A673 (cell line): ENCODE measurements at regions not wholly inside any gene's neighbourhood (a gene's known extent, or its start where the extent isn't known, plus 50 kb on each side); places are given as distances from the start of the nearest gene placed in this dataset.

ENCODE experiments used
- EZH2 ChIP-seq: fragments of 200-600 bp; sonication (generic); IDR thresholded peaks from 2 replicates; pipeline ENCODE4 v1.6.1; 2017; ENCODE audit warnings: borderline replicate concordance, low read depth, mild to moderate bottlenecking, mixed read lengths, antibody characterized with exemption, low read length; ENCODE audit not compliant: poor library complexity, severe bottlenecking
- TF ChIP-seq, protein P1 (sequence below): fragments of 300-800, 200-600 bp; sonication (generic); conservative IDR thresholded peaks from 2 replicates; pipeline ENCODE4 v1.5.1; 2017; ENCODE audit warnings: low read depth, mild to moderate bottlenecking, antibody characterized with exemption, low read length, moderate library complexity, mixed read lengths

DNA sequence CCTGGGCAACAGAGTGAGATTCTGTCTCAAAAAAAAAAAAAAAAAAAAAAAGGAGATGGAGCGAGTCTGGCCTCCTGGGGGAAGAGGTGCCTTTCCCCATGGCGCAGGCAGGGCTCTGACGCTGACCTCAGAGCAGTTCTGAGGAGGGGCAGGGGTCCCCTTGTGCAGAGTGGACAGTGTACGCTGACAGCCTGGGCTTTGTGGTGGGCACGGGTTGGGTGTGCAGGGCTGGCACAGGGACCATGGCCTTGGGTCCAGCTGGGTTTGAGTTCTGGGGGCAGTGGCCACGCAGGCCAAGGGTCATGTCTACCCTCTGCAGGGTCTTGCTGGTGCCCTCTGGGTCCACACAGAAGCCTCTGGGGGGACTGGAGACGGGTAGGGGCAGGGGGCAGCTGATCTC, 260.1 kb upstream of the C1orf174 start:
- TF ChIP-seq, protein P1, sequence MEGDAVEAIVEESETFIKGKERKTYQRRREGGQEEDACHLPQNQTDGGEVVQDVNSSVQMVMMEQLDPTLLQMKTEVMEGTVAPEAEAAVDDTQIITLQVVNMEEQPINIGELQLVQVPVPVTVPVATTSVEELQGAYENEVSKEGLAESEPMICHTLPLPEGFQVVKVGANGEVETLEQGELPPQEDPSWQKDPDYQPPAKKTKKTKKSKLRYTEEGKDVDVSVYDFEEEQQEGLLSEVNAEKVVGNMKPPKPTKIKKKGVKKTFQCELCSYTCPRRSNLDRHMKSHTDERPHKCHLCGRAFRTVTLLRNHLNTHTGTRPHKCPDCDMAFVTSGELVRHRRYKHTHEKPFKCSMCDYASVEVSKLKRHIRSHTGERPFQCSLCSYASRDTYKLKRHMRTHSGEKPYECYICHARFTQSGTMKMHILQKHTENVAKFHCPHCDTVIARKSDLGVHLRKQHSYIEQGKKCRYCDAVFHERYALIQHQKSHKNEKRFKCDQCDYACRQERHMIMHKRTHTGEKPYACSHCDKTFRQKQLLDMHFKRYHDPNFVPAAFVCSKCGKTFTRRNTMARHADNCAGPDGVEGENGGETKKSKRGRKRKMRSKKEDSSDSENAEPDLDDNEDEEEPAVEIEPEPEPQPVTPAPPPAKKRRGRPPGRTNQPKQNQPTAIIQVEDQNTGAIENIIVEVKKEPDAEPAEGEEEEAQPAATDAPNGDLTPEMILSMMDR = no peak
- TF ChIP-seq EZH2 = no peak
